ENCODE measurements at regions not wholly inside any gene's neighbourhood (a gene's known extent, or its start where the extent isn't known, plus 50 kb on each side); places are given as distances from the start of the nearest gene placed in this dataset.

DNA sequence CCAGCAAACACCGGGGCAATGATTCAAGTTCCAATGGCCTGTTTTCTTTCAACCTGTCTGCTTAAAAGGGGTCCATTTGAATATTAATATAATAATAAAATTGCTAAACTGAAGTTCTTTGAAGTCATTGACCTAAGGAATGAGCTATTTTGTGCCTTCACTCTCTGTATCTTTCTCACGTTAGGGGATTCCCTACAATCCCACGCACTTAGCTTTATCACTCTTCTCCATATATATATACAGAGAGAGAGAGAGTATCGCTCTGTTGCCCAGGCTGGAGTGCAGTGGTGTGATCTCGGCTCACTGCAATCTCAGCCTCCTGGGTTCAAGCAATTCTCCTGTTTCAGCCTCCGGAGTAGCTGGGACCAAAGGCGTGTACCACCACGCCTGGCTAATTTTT lies 83.9 kb upstream of the NWD2 start:
- Histone ChIP-seq H3K27me3 (ENCODE audit: control insufficient read depth, insufficient read depth, low read length) (no peaks in the 10 kb centered on the region), H3K4me1 (ENCODE audit: control insufficient read depth, insufficient read depth, low read length) (no peaks in the 10 kb centered on the region), H3K4me3 (ENCODE audit: low read length) (no peak overlapping the region), H3K9ac (ENCODE audit: low read length) (no peak overlapping the region), H3K27ac (ENCODE audit: low read depth, low read length) (no peak overlapping the region), H3K36me3 (ENCODE audit: control insufficient read depth, insufficient read depth, low read length) (no peaks in the 10 kb centered on the region)

DNA sequence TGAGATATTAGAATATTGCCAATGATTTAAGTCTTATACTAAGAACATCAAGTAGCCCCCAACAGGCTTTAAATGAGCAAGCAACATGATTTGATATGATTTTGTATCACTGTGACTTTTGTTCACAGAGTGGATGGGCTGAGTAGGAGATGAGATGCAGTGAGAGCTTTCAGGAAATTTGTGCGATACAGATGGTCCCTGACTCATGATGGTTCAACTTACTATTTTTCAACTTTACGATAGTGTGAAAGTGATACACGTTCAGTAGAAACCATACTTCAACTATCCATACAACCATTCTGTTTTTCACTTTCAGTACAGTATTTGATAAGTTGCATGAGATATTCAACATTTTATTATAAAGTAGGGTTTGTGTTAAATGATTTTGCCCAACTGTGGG lies 78.7 kb upstream of the NWD2 start:
- Histone ChIP-seq H3K9ac (ENCODE audit: low read length) (no peak overlapping the region), H3K4me3 (ENCODE audit: low read length) (no peak overlapping the region), H3K36me3 (ENCODE audit: control insufficient read depth, insufficient read depth, low read length) (no peaks in the 10 kb centered on the region), H3K27me3 (ENCODE audit: control insufficient read depth, insufficient read depth, low read length) (no peaks in the 10 kb centered on the region), H3K27ac (ENCODE audit: low read depth, low read length) (no peak overlapping the region), H3K4me1 (ENCODE audit: control insufficient read depth, insufficient read depth, low read length) (no peaks in the 10 kb centered on the region)

DNA sequence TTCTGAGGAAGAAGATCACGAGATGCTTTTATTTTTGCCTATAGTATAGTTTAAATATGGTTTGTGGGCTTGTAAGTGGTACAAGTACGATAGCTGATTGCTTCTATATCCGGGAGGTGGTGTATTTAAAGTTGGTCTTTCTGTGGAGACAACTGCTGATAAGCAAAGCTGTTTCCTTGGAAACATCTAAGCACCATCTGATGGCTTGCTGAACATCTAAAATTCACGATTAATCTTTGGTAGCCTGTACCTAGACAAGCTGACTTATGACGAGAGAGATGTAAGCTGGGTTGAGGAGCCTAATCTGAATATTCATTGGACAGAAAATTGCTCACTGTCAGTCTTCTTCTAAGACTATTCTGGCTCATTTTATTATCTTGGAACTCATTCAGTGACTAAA lies 74.6 kb upstream of the NWD2 start:
- Histone ChIP-seq H3K36me3 (ENCODE audit: control insufficient read depth, insufficient read depth, low read length) (no peaks in the 10 kb centered on the region), H3K27ac (ENCODE audit: low read depth, low read length) (no peak overlapping the region), H3K9ac (ENCODE audit: low read length) (no peak overlapping the region), H3K4me3 (ENCODE audit: low read length) (no peak overlapping the region), H3K4me1 (ENCODE audit: control insufficient read depth, insufficient read depth, low read length) (no peaks in the 10 kb centered on the region), H3K27me3 (ENCODE audit: control insufficient read depth, insufficient read depth, low read length) (no peaks in the 10 kb centered on the region)

DNA sequence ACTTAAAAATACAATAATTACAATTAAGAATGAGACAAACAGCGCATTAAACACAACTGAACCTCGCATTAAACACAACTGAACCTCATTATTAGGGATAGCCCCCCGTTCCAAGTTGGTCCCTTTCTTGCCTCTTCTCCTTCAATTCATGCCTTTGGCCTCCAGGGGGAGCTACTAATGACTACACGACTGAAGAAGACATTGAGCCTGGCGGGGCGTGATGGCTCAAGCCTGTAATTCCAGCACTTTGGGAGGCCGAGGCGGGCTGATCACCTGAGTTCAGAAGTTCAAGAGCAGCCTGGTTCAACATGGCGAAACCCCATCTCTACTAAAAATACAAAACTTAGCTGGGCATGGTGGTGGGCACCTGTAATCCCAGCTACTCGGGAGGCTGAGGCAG lies 56.4 kb upstream of the NWD2 start:
- Histone ChIP-seq H3K27ac (ENCODE audit: low read depth, low read length) (no peak overlapping the region), H3K36me3 (ENCODE audit: control insufficient read depth, insufficient read depth, low read length) (no peaks in the 10 kb centered on the region)

More for the DNA sequence above, 56.4 kb upstream of the NWD2 start:
- H3K4me3 ChIP-seq (ENCODE audit: low read length), result no peak overlapping the region
- H3K27me3 ChIP-seq (ENCODE audit: control insufficient read depth, insufficient read depth, low read length), result no peaks in the 10 kb centered on the region
- H3K4me1 ChIP-seq (ENCODE audit: control insufficient read depth, insufficient read depth, low read length), result no peaks in the 10 kb centered on the region
- no peak overlapping the region for H3K9ac ChIP-seq (ENCODE audit: low read length)

All from rectal smooth muscle tissue (tissue), 1 donor.